Activated T-helper 1 cell treated with anti-CD3 and anti-CD28 coated beads, Interleukin-12 subunit alpha, Interleukin-12 subunit beta, Interleukin-2, Interleukin-4 antibody, amounts not matched to agents 30 ng/mL and 10 ng/mL and 1 ng/mL, durations not matched to agents 14 hours and 24 hours and 36 hours (primary cell): ENCODE measurements at regions not wholly inside any gene's neighbourhood (a gene's known extent, or its start where the extent isn't known, plus 50 kb on each side); places are given as distances from the start of the nearest gene placed in this dataset.

Experiments used
- DNase-seq: peaks from one replicate; pipeline ENCODE4 v3.0.0; 2021; ENCODE audit warnings: low spot score
- H3K27ac Mint-ChIP-seq: one replicate; pipeline ENCODE4 v1.8.0; 2021; ENCODE audit warnings: mild to moderate bottlenecking, mixed read lengths
- H3K27me3 Mint-ChIP-seq: one replicate; pipeline ENCODE4 v1.8.0; 2022; ENCODE audit warnings: mild to moderate bottlenecking, moderate library complexity, mixed read lengths; ENCODE audit not compliant: insufficient read depth
- H3K36me3 Mint-ChIP-seq: one replicate; pipeline ENCODE4 v1.8.0; 2021; ENCODE audit warnings: low read depth, mixed read lengths
- H3K4me1 Mint-ChIP-seq: one replicate; pipeline ENCODE4 v1.8.0; 2021; ENCODE audit warnings: low read depth, mixed read lengths
- H3K4me3 Mint-ChIP-seq: one replicate; pipeline ENCODE4 v1.8.0; 2021; ENCODE audit warnings: mild to moderate bottlenecking, moderate library complexity, mixed read lengths
- H3K9me3 Mint-ChIP-seq: one replicate; pipeline ENCODE4 v1.8.0; 2021; ENCODE audit warnings: mixed read lengths
- intact Hi-C: fragments of 100-400 bp; cut with micrococcal nuclease; formaldehyde crosslinking; loops from one replicate; pipeline ENCODE4 v1.15.1; 2024

DNA sequence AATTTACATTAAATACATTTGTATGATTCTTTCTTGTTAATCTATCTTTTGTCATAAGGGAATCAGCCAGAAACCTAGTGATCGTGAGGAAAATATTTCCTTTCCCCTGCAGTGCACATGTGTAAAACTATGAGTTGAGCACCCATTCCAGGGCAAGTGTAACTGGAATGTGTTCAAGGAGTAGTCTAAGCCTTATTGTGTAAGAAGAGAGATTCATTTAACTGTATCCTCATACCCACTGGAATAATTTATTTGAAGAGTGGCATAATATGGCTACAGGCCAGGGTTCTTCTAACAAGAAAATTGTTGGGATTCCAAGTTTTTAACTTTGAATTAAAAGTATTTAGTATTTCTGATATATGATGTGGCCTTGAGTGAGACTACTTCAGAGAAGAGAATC lies 1692.7 kb downstream of the EFNA5 start:
- intact Hi-C loops, result no loop called here
- Mint-ChIP-seq H3K27me3 (no peaks in the 10 kb centered on the region), H3K27ac (no peak overlapping the region), H3K9me3 (peaks cover 8% of the 10 kb centered on the region), H3K36me3 (no peaks in the 10 kb centered on the region), H3K4me1 (no peaks in the 10 kb centered on the region), H3K4me3 (no peak overlapping the region)
- no peak for DNase-seq

DNA sequence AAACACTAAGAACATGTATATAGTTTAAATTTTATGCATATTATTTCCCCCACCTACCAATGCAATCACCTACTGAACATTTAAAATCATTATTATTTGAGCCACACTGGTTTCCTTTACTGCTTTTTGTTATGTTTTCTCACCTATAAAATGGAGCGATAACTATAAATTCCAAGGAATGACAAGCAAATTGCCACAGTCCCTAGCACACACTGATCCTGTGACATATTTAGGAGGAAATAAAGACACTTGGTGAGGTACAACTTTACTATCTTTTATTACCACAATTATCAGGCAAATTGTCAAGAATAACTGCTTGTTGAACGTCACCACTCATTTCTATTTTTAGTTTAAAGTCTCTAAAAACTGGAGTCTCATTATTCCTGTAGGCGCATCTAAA lies 1693.6 kb downstream of the EFNA5 start:
- peaks cover 8% of the 10 kb centered on the region for H3K9me3 Mint-ChIP-seq
- no peaks in the 10 kb centered on the region for H3K4me1 Mint-ChIP-seq
- no peaks in the 10 kb centered on the region for H3K27me3 Mint-ChIP-seq
- no peak overlapping the region for H3K27ac Mint-ChIP-seq
- H3K36me3 Mint-ChIP-seq, result no peaks in the 10 kb centered on the region
- intact Hi-C loops, result no loop called here
- no peak overlapping the region for H3K4me3 Mint-ChIP-seq
- DNase-seq, result no peak

DNA sequence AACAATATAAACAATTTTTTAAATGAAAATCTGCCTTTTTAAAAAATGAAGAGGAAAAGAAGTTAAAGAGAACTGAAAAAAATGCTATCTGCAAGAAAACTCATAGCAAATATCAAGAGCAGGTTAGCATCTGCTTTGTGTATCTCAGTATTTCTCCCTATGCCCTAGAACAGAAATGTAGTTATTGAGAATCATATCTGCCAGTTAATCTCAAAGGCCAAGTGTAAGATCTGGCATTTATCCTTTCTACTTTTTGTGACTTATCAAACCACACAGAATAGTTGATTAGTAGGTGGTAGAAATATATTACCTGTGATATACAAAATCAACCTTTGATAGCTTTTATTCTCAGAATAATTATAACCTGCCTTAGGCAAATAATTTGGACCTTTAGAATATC lies 1699.8 kb downstream of the EFNA5 start:
- Mint-ChIP-seq H3K27me3 (no peaks in the 10 kb centered on the region), H3K9me3 (peaks cover 8% of the 10 kb centered on the region), H3K36me3 (no peaks in the 10 kb centered on the region), H3K27ac (no peak overlapping the region), H3K4me1 (no peaks in the 10 kb centered on the region), H3K4me3 (no peak overlapping the region)
- intact Hi-C loops, result no loop called here
- DNase-seq, result no peak

DNA sequence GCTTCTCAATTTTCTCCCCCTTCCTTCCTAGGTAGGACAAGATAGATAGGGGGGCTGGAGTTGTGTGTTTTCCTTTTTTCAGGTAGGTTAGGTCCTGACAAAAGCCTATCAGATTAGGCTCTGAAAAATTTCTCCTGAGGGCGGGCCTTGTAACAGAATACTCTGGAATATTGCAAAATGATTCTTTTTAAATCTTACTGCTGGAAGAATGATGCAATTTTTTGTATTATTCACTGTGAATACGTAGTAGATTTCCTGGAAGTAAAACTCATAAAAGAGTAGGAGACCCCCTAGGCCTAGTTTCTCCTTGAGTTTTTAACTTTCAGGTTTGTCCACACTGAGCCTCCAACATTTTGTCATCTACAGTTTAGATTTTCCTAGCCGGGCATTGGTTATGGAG lies 1701.8 kb downstream of the EFNA5 start:
- Mint-ChIP-seq H3K4me3 (no peak overlapping the region), H3K4me1 (no peaks in the 10 kb centered on the region), H3K9me3 (peaks cover 8% of the 10 kb centered on the region), H3K27ac (no peak overlapping the region), H3K36me3 (no peaks in the 10 kb centered on the region), H3K27me3 (no peaks in the 10 kb centered on the region)
- intact Hi-C loops, result no loop called here
- DNase-seq, result no peak

DNA sequence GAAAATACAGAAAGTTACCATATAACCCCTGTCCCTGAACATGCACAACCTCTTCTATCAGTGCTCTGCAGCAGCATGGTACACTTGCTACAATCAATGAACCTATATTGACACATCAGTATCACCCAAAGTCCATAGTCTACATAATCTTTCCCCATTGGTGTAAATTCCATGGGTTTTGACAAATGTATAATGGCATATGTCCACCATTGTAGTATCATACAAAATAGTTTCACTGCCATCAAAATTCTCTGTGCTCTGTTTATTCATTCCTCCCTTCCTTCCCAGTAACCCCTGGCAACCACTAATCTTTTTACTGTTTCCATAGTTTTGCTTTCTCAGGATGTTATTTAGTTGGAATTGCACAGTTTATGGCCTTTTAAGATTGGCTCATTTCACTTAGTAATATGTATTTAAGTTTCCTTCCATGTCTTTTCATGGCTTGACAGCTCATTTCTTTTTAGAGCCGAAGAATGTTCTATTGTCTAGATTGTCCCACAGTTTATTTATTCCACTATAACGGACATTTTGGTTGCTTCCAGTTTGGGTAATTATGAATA lies 1707.0 kb downstream of the EFNA5 start:
- DNase-seq, result no peak
- no peaks in the 10 kb centered on the region for H3K4me1 Mint-ChIP-seq
- H3K36me3 Mint-ChIP-seq, result no peaks in the 10 kb centered on the region
- H3K9me3 Mint-ChIP-seq, result peaks cover 3% of the 10 kb centered on the region
- no peaks in the 10 kb centered on the region for H3K27me3 Mint-ChIP-seq
- H3K4me3 Mint-ChIP-seq, result no peak overlapping the region
- intact Hi-C loops, result no loop called here
- H3K27ac Mint-ChIP-seq, result no peak overlapping the region

DNA sequence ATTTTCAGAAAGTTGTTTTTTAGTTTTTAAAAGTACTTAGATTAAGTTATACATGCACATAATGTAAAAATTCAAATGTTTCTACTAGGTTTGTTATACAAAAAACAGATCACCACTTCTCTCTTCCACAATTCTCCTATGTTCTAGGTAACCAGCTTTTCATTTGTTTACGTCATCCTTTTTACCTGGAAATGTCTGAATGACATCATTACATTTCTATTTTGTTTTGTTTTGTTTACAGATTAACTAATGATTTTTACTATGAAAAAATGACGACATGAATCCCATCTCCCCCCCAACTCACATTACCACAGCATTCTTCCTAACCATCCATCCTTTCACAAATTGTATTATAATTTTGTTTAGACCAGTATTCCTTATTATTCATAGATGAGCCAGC lies 1709.2 kb downstream of the EFNA5 start:
- no peaks in the 10 kb centered on the region for H3K27me3 Mint-ChIP-seq
- H3K9me3 Mint-ChIP-seq, result peaks cover 3% of the 10 kb centered on the region
- H3K27ac Mint-ChIP-seq, result no peak overlapping the region
- intact Hi-C loops, result no loop called here
- DNase-seq, result no peak
- H3K36me3 Mint-ChIP-seq, result no peaks in the 10 kb centered on the region
- H3K4me1 Mint-ChIP-seq, result no peaks in the 10 kb centered on the region
- no peak overlapping the region for H3K4me3 Mint-ChIP-seq

DNA sequence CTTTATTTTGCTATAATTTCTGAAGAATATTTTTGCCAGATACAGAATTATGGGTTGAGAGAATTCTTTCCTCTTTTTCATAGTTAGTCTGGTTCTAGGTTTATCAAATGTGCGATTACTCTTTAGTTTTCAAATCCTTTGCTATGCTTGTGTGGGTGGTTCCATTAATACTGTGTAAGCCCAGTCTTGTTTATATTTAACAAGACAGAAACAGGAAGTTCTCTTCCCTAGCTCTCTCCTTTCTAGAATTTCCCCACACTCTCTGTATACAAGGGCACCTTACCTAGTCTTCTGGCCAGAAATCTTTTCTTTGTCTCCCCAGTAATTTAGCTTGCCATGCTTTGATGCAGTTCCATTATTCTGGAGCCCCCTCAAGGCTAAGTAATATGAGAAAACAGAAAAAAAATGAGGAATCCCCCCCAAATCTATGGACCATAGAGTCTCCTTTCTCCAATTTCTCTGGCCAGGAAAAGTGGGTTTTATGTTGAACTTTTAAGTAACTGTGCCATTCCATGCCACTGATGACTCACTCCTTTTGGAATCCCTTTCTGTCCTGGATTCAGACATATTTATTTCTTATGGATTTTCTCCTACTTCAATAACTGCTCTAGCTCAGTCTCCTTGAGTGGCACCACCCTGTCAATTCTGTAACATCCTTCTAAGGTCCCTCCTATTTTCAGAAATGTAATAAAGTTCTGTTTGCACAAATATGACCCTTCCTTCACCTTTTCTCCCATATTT lies 1714.1 kb downstream of the EFNA5 start:
- Mint-ChIP-seq H3K4me3 (no peak overlapping the region), H3K27ac (no peak overlapping the region), H3K9me3 (peaks cover 2% of the 10 kb centered on the region), H3K4me1 (no peaks in the 10 kb centered on the region), H3K36me3 (no peaks in the 10 kb centered on the region), H3K27me3 (no peaks in the 10 kb centered on the region)
- intact Hi-C loops, result no loop called here
- DNase-seq, result no peak

DNA sequence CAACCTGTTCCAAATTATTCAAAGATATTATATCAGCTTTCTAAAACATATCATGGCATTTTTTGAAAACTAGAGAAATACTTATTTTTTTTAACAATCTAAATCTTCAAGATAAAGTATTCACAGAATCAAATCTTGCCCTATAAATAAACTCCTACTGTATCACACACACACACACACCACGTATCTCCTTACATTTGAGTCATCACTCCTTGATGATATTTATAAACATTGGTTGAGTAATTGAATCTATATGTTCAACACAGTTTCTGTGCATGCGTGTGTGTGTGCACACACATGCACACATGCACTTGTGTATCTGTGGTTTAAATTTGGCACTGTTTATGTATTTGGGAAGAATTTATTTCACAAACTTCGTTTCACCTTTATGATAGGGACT lies 1716.4 kb downstream of the EFNA5 start:
- Mint-ChIP-seq H3K36me3 (no peaks in the 10 kb centered on the region), H3K27ac (no peak overlapping the region), H3K27me3 (no peaks in the 10 kb centered on the region), H3K9me3 (no peaks in the 10 kb centered on the region), H3K4me3 (no peak overlapping the region), H3K4me1 (no peaks in the 10 kb centered on the region)
- no peak for DNase-seq
- intact Hi-C loops, result no loop called here

DNA sequence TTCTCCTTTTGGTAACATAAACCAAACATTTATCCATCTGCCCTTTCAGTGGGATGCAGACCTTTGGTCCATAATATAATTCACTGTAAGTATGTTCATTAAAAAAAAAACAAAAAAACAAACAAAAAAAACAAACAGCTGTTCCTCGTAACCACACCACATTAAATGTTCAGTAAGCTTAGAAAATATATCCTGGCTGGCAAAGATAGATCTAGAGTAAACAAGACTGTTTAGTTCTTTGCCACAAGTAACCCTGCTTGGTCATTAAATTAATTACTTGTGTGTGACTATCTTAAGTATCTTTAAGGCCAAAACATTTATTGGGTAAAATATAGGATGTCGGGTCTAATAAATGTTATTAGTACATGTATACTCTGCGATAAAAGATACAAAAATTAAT lies 1717.1 kb downstream of the EFNA5 start:
- Mint-ChIP-seq H3K4me1 (no peaks in the 10 kb centered on the region), H3K4me3 (no peak overlapping the region), H3K36me3 (no peaks in the 10 kb centered on the region), H3K9me3 (no peaks in the 10 kb centered on the region), H3K27me3 (no peaks in the 10 kb centered on the region), H3K27ac (no peak overlapping the region)
- DNase-seq, result no peak
- intact Hi-C loops, result no loop called here

DNA sequence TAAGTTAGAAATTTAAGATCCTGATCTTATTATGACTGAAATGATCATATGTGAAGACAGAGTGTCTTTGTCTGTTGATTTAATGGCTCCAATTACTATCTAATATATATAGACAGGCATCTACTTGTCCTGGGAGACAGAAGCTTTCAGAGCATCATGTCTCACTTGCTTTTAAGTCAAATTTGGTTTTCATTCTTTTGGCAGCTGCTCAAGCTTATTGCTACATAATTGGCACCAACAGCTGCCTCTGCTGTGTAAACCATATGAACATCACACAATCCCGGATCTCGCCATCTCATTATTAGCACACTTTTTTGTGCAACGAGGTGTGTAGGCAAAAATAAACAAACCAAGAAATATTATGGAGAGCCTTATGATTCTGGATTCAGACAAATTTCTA lies 1717.9 kb downstream of the EFNA5 start:
- no peaks in the 10 kb centered on the region for H3K4me1 Mint-ChIP-seq
- H3K27me3 Mint-ChIP-seq, result no peaks in the 10 kb centered on the region

DNA sequence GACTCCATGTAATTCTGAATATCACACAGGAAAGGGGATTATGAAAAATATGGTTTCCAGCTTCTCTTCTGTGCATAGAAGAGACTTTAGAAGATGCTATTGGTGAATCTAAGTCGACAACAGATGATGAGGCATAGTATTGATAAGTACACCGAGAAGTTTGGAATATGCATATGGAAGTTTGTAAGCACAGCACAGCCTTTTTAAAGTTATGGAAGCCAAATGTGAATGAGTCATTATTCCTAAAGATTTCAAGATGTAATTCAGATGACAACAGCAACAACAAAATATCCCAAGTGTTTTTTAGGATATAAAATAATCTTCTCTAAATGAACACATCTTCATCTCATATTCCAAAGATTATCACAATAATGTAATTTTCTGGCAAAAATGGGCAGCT lies 1723.3 kb downstream of the EFNA5 start:
- peaks cover 17% of the 10 kb centered on the region for H3K9me3 Mint-ChIP-seq
- H3K4me3 Mint-ChIP-seq, result no peak overlapping the region
- no peak overlapping the region for H3K27ac Mint-ChIP-seq
- no peak for DNase-seq
- intact Hi-C loops, result no loop called here
- H3K36me3 Mint-ChIP-seq, result no peaks in the 10 kb centered on the region
- H3K27me3 Mint-ChIP-seq, result no peaks in the 10 kb centered on the region
- H3K4me1 Mint-ChIP-seq, result no peaks in the 10 kb centered on the region

More for the DNA sequence above, 1717.9 kb downstream of the EFNA5 start:
- no peak overlapping the region for H3K4me3 Mint-ChIP-seq
- no peak overlapping the region for H3K27ac Mint-ChIP-seq
- H3K9me3 Mint-ChIP-seq, result no peaks in the 10 kb centered on the region
- no peaks in the 10 kb centered on the region for H3K36me3 Mint-ChIP-seq
- intact Hi-C loops, result no loop called here
- no peak for DNase-seq

DNA sequence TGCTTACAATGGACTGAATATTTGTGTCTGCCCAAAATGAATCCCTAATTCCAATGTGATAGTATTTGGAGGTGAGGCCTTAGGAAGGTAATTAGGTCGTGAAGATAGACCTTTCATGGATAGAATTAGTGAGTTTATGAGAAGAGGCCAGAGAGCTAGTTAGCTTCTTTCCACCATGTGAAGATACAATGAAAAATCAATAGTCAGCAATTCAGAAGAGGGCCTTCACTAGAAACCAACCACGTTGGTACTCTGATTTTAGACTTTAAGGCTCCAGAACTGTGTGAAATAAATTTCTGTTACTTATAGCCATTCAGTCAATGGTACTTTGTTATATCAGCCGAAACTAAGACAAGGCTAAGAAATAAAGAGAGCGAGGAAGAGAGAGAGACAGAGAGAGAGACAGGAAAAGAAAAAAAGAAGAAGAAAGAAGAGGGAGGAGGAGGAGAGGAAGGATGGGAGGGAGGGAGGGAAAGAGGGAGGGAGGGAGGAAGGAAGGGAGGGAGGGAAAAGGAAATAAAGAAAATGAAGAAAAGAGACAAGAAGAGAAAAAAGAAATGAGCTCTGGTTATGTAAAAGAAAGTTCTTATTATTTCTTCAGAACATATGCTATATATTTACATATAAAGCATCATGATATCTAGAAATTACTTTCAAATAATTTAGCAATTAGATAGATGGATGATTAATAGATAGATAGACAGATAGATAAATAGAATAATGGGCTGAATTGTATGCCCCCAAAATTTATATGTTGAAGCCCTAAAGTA lies 1725.3 kb downstream of the EFNA5 start:
- peaks cover 17% of the 10 kb centered on the region for H3K9me3 Mint-ChIP-seq
- DNase-seq, result no peak
- no peak overlapping the region for H3K27ac Mint-ChIP-seq
- no peak overlapping the region for H3K4me3 Mint-ChIP-seq
- H3K27me3 Mint-ChIP-seq, result no peaks in the 10 kb centered on the region
- intact Hi-C loops, result no loop called here
- no peaks in the 10 kb centered on the region for H3K4me1 Mint-ChIP-seq
- no peaks in the 10 kb centered on the region for H3K36me3 Mint-ChIP-seq

DNA sequence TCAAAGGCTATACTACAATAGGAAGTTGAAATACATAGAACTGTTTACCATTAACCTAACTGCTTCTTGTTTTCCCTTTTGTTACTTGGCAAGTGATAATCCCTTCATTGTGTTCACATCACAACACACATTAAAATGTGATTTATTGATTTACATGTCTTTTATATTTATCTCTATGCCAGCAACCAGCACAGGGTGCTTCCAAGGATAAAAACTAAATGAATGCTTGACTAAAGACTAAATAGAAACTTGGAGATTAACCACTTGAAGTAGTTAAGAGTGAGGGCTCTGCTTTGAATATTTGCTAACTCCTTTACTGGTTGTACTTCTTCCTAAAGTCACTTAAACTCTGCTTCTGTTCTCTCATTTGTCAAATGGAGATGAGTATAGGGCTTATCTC lies 1730.6 kb downstream of the EFNA5 start:
- Mint-ChIP-seq H3K4me3 (no peak overlapping the region), H3K9me3 (peaks cover 20% of the 10 kb centered on the region), H3K4me1 (no peaks in the 10 kb centered on the region), H3K36me3 (no peaks in the 10 kb centered on the region), H3K27me3 (no peaks in the 10 kb centered on the region), H3K27ac (no peak overlapping the region)
- intact Hi-C loops, result no loop called here
- DNase-seq, result no peak
